ENCODE measurements at regions not wholly inside any gene's neighbourhood (a gene's known extent, or its start where the extent isn't known, plus 50 kb on each side); places are given as distances from the start of the nearest gene placed in this dataset.

GRCh38 chr18:61756244-61756643, 136.6 kb downstream of the RNF152 start:
- TF ChIP-seq EP300 (IDR thresholded peaks at IDR 0.05), result no peak
- TF ChIP-seq POLR2A (IDR thresholded peaks at IDR 0.05), result no peak
